ENCODE measurements at regions not wholly inside any gene's neighbourhood (a gene's known extent, or its start where the extent isn't known, plus 50 kb on each side); places are given as distances from the start of the nearest gene placed in this dataset.

DNA sequence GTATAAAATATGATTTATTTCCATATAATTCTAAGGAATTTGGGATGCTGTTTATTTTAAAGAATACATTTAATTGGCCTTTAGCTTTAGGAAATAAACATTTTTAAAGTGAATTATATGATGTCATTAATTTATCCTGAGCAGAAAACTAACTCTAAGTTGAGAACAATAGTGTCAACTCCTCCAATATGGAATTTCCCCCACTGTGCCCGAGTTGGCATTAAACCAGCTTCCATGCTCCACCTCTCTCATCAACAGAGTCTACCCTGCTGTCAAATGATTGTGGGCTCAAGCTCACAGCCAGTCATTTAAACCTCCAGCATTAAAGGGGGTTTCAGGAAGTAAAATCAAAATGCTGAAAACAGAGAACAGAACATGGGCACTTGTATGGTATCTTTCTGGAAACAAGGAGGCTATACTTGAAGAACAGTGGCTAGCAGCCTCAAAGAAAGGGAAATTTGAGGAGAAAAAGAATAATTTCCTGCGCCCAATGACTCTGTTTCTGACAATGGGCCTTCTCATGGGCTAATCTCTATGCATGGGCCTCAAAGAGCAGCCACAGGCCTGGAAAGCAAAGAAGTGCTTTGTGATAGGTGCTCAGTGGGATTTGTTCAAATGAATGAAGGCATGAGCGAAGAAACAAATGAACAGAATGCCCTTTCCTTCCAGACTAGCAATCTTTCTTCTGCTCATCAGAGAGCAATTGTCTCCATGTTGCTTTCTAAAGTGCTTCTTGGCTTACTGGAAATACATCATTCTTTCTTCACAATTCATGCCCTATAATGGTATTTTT is 252.8 kb downstream of the MTX2 start:
- TF ChIP-seq GATA2 (IDR thresholded peaks at IDR 0.05; ENCODE audit: low read depth, low read length) (no peak), GATA3 (IDR thresholded peaks at IDR 0.05; ENCODE audit: low read depth, low read length) (no peak)

- TF ChIP-seq GATA2 (IDR thresholded peaks at IDR 0.05; ENCODE audit: low read depth, low read length) = no peak
These were observed 255.8 kb downstream of the MTX2 start for GRCh38 chr2:176525086-176525485.

- no peak for TF ChIP-seq GATA3 (IDR thresholded peaks at IDR 0.05; ENCODE audit: low read depth, low read length)
- TF ChIP-seq GATA2 (IDR thresholded peaks at IDR 0.05; ENCODE audit: low read depth, low read length) = no peak
These were observed 258.0 kb downstream of the MTX2 start for GRCh38 chr2:176526995-176527901.

DNA sequence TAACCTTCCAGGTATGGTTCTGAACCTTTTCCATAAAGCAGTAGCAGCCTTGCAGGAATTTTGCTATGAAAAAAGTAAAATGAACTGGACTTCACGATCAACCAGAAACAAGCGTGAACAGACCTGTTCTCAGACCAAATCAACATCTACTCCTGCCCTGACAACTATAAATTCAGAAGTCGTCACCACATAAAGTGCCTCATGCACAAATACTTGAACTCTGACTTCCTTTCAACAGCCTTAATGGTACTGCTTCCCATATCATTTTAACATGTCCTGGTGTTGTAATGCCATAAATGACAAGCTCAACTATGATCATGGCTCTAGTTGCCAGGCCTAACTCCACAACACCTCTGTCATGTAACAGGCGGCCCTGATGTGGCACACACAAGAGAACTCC is 262.4 kb downstream of the MTX2 start:
- TF ChIP-seq GATA3 (IDR thresholded peaks at IDR 0.05; ENCODE audit: low read depth, low read length) (no peak), GATA2 (IDR thresholded peaks at IDR 0.05; ENCODE audit: low read depth, low read length) (no peak)

DNA sequence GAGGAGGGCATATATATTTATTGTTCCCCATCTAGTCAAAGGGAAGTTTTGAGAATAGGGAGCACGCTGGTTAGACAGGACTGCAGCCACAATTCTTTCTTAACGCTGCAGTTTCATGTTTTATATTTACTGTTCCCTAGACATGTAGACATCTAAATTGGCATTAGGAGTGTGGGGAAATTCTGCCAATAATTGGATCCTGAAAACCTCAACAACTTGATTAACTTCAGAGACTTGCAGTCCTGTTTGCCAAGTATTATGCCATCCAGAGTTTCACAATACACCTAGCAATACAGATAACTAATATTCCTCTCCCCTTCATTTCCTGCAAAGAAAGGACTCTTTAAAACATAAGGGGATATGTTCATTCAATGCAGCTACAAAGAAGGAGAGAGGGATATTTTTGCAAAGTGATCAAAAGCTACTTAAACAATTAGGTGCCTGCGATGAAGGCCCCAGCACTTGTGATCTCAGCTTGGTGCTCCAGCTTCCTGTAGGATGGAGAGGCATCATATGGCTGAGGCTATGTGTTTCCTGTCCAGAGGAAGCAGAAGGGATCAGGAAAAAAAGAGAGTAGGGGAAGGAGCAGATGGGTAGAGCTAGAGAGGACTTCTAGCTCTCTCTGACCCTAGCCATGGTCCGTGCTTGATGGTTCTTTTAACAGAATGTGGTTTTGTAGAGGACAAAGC is 264.4 kb downstream of the MTX2 start:
- TF ChIP-seq GATA3 (IDR thresholded peaks at IDR 0.05; ENCODE audit: low read depth, low read length) = no peak
- no peak for TF ChIP-seq GATA2 (IDR thresholded peaks at IDR 0.05; ENCODE audit: low read depth, low read length)

DNA sequence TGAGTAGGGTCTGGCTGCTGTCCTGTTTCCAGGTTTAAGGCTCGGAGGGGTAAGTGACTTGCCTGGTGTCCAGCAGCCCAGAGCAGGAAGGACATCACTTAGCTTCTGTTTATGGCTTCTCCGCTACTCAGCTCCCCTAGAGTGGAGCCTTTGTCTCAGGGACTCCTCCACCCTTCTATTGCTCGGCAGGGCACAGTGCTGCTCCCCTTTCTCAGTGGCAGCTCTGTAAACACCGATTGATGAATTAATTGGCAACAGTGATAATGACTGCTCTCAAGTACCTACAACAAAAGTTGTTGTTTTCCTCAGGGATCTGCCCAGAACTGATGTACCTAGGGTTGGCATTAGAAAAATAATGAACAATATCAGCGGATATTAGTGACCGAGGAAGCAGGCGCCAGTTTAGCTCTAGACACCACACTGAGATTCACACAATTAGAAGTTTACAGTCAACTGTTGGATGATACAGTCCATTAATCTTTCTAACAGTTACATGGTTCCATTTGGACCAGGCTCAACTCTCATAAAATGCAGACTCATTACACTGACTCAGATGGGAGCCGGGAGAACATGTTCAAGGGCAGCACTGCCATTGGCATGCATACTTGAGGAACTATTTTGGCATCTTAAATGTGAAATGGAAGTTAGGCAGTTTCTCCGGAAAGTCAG is 265.7 kb downstream of the MTX2 start:
- TF ChIP-seq GATA3 (IDR thresholded peaks at IDR 0.05; ENCODE audit: low read depth, low read length) = no peak
- TF ChIP-seq GATA2 (IDR thresholded peaks at IDR 0.05; ENCODE audit: low read depth, low read length) = no peak

DNA sequence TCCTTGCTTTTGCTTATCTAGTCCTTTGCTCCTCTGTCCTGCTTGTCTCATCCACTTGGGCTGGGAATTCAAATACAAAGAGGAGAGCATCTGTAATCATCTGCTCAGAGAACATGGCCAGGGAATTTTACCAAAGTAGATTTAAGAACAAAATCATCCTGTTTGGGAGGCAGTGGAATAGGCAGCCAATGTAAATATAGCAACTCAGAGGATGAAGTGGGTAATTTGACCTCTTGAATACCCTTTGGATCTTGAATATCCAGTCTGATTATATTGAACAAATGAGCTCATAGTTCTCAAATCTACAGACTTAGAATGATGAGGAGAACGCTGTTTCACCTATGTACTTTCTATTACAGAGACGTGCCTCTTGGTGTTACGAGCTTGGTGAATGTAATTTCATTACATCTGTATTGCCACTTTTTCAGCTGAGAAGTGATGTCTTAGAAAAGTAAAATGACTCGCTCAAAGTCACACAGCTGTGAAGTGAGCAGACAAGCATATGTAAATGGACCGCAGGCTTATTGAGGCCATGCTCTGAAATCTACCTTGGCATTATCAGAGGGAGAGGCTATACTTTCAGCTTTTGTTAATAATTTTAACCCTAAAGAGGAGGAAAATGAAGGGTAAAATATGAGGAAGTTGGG is 266.3 kb downstream of the MTX2 start:
- TF ChIP-seq GATA3 (IDR thresholded peaks at IDR 0.05; ENCODE audit: low read depth, low read length) (no peak), GATA2 (IDR thresholded peaks at IDR 0.05; ENCODE audit: low read depth, low read length) (no peak)

DNA sequence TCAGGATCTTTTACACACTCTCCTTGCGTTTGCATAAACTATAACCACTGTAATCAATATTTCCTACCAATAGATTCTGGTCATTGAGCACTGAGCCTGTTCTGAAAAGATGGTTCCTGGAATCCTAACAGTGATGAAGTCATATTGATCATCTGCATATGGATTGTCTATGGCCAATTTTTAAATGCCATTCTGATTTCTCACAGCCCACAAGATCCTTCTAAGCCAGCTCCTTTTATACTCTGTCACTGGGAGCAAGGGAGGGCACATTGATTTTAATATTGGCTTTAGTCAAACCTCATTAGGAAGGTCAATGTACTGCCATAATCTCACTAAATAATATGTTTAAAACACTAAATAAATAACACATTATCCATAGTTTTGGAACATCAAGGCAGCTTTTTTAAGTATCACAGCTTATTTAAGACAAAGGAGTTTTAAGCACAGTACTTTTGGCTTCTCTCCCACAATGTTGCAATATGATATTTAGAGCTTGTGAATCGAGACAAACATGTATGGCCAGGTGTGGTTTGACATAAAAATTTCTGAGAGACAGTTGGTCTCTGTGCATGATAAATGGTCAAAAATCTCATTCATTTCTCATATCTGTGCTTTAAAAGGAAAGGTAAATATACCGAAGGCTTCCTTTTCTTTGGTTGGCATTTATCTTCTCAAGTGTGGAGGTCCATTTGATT is 267.3 kb downstream of the MTX2 start:
- no peak for TF ChIP-seq GATA3 (IDR thresholded peaks at IDR 0.05; ENCODE audit: low read depth, low read length)
- no peak for TF ChIP-seq GATA2 (IDR thresholded peaks at IDR 0.05; ENCODE audit: low read depth, low read length)

GRCh38 chr2:176537932-176538331 is 268.7 kb downstream of the MTX2 start:
- TF ChIP-seq GATA3 (IDR thresholded peaks at IDR 0.05; ENCODE audit: low read depth, low read length) (peak; percentile 64; the same call in 1 of the 2 replicates), GATA2 (IDR thresholded peaks at IDR 0.05; ENCODE audit: low read depth, low read length) (peak; percentile 74; the same call in 1 of the 2 replicates)

GRCh38 chr2:176540995-176541394 is 271.8 kb downstream of the MTX2 start:
- TF ChIP-seq GATA2 (IDR thresholded peaks at IDR 0.05; ENCODE audit: low read depth, low read length) (no peak), GATA3 (IDR thresholded peaks at IDR 0.05; ENCODE audit: low read depth, low read length) (no peak)

DNA sequence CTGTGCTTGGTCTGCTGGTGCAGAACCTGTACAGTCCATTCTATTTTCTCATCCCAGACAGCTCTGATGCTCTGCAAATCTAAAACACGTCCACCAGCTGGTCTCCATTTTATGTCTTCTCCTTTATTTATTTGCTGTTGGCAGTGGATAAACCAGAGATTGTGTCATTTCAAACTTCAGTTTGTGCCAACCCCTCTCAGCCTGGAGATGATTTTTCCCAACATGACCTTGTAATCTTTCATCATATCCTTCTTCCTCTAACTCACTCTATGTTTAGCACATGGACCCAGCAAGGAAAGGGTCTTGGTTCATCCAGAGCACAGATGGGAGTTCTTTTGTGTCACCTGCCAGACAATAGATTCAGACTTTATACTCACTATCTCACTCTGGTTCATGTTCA is 273.2 kb downstream of the MTX2 start:
- TF ChIP-seq GATA3 (IDR thresholded peaks at IDR 0.05; ENCODE audit: low read depth, low read length) (no peak), GATA2 (IDR thresholded peaks at IDR 0.05; ENCODE audit: low read depth, low read length) (no peak)

DNA sequence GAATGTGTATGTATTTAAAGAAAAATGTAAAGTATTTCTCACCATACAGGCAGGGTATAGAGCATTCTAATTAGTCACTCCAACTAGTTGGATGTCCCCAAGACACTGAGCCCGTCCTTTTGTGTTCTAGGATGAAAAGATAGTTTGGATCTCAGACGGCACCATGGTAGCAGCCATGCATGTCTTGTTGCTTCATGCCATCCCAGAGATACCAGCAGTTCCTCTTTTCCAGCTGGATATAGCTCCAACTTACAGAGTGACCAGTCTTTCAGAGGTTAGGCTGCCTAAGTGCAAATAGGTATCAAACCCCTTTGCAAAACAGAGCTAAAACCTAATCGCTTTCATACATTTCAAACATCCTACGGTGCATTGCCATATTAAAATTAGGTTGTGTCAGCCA is 275.3 kb downstream of the MTX2 start:
- no peak for TF ChIP-seq GATA3 (IDR thresholded peaks at IDR 0.05; ENCODE audit: low read depth, low read length)
- TF ChIP-seq GATA2 (IDR thresholded peaks at IDR 0.05; ENCODE audit: low read depth, low read length) = no peak

All from SH-SY5Y (cell line).